ENCODE measurements at regions not wholly inside any gene's neighbourhood (a gene's known extent, or its start where the extent isn't known, plus 50 kb on each side); places are given as distances from the start of the nearest gene placed in this dataset.

DNA sequence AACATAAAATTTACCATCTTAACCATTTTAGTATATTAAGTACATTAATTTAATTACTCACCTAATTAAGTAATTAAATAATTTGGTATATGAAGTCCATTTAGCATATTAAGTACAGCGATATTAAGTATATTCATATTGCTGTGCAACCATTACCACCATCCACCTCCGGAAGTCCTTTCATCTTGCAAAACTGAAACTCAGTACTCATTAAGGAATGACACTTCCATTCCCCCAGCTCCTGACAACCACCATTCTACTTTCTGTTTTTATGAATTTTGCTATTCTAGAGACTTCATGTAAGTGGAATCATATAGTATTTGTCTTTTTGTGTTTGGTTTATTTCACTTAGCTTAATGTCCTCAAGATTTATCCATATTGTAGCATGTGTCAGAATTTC is 61.1 kb upstream of the GTSF1L start:
- intact Hi-C loops (cut with micrococcal nuclease), result no loop called here
- no peaks in the 10 kb centered on the region for H3K36me3 Mint-ChIP-seq (ENCODE audit: insufficient read depth, unreplicated experiment)
- POLR2A ChIA-PET, result interaction anchor here (0.6 to 0.7 kb wide), 2 partner anchors 13 to 16 kb away, joined by 3 to 4 read pairs; no protein-coding TSS in a partner anchor
- no peak overlapping the region for H3K27ac Mint-ChIP-seq (ENCODE audit: low read depth, unreplicated experiment)
- no peak overlapping the region for H3K4me3 Mint-ChIP-seq (ENCODE audit: unreplicated experiment)
- peaks cover 9% of the 10 kb centered on the region for H3K9me3 Mint-ChIP-seq (ENCODE audit: unreplicated experiment)
- TF ChIP-seq, protein P1, sequence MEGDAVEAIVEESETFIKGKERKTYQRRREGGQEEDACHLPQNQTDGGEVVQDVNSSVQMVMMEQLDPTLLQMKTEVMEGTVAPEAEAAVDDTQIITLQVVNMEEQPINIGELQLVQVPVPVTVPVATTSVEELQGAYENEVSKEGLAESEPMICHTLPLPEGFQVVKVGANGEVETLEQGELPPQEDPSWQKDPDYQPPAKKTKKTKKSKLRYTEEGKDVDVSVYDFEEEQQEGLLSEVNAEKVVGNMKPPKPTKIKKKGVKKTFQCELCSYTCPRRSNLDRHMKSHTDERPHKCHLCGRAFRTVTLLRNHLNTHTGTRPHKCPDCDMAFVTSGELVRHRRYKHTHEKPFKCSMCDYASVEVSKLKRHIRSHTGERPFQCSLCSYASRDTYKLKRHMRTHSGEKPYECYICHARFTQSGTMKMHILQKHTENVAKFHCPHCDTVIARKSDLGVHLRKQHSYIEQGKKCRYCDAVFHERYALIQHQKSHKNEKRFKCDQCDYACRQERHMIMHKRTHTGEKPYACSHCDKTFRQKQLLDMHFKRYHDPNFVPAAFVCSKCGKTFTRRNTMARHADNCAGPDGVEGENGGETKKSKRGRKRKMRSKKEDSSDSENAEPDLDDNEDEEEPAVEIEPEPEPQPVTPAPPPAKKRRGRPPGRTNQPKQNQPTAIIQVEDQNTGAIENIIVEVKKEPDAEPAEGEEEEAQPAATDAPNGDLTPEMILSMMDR (IDR thresholded peaks at IDR 0.05; ENCODE audit: unreplicated experiment), result no peak
- BruUV-seq (replicated peaks), result no TSS peak
- peaks cover under 1% of the 10 kb centered on the region for H3K4me1 Mint-ChIP-seq (ENCODE audit: insufficient read depth, unreplicated experiment)
- DNase-seq (ENCODE audit: unreplicated experiment), result no peak
- CTCF ChIA-PET, result interaction anchor here (0.6 to 1.9 kb wide), 3 partner anchors 33 to 293 kb away, joined by 5 to 7 read pairs (median 6); no protein-coding TSS in a partner anchor
- H3K27me3 Mint-ChIP-seq (ENCODE audit: insufficient read depth, unreplicated experiment), result no peaks in the 10 kb centered on the region

DNA sequence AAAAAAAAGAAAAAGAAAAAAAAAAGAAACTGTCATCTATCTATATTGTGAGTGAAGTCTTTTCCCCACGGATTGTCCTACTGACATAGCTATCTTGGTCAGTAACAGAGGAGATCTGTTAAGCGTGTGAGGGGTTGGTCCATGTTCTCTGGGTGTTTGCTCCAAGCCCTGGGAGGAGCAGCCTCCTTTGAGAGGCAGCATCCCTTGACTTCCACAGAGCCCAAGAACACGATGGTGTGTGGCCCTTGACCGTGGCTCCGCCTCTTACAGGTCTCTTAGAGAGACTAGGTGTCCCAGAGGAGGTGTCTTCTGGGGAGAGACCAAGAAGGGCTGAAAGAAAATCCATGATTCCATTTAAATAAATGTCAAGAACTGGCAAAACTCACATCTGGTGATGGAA is 60.1 kb upstream of the GTSF1L start:
- intact Hi-C loops (cut with micrococcal nuclease), result no loop called here
- Mint-ChIP-seq H3K27ac (ENCODE audit: low read depth, unreplicated experiment) (no peak overlapping the region), H3K9me3 (ENCODE audit: unreplicated experiment) (peaks cover 3% of the 10 kb centered on the region), H3K27me3 (ENCODE audit: insufficient read depth, unreplicated experiment) (no peaks in the 10 kb centered on the region), H3K4me1 (ENCODE audit: insufficient read depth, unreplicated experiment) (peaks cover 4% of the 10 kb centered on the region), H3K36me3 (ENCODE audit: insufficient read depth, unreplicated experiment) (no peaks in the 10 kb centered on the region), H3K4me3 (ENCODE audit: unreplicated experiment) (no peak overlapping the region)
- CTCF ChIA-PET, result interaction anchor here (0.9 kb wide), 1 partner anchor 42 kb away, joined by 3 read pairs; no protein-coding TSS in a partner anchor
- DNase-seq (ENCODE audit: unreplicated experiment), result no peak
- TF ChIP-seq, protein P1 (IDR thresholded peaks at IDR 0.05; ENCODE audit: unreplicated experiment), result no peak
- BruUV-seq (replicated peaks), result no TSS peak
- POLR2A ChIA-PET, result interaction anchor here (0.9 kb wide), 1 partner anchor 20 kb away, joined by 3 read pairs; no protein-coding TSS in a partner anchor

DNA sequence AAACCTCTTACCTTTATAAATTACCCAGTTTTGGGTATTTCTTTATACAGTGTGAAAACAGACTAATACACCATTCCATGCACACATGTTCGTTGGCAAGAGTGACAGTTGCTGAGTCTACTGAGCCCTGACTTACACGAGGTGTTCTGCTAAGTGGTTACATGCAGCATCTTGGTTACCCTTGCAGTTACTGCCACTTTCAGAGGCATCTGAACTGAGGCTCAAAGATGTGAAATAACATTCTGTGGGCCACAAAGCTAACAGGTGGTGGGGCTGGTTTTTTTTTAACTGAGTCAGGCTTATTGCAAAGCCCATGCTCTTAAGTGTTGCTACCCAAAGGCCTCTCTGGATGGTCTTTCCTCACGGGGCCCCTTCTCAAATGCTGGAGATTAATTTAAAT is 54.4 kb upstream of the GTSF1L start:
- Mint-ChIP-seq H3K9me3 (ENCODE audit: unreplicated experiment) (peaks cover 8% of the 10 kb centered on the region), H3K27me3 (ENCODE audit: insufficient read depth, unreplicated experiment) (no peaks in the 10 kb centered on the region), H3K27ac (ENCODE audit: low read depth, unreplicated experiment) (no peak overlapping the region), H3K4me1 (ENCODE audit: insufficient read depth, unreplicated experiment) (peaks cover 4% of the 10 kb centered on the region), H3K36me3 (ENCODE audit: insufficient read depth, unreplicated experiment) (no peaks in the 10 kb centered on the region), H3K4me3 (ENCODE audit: unreplicated experiment) (no peak overlapping the region)
- ChIA-PET POLR2A (no interaction called here), CTCF (interaction anchor here (0.6 kb wide), 2 partner anchors 10 to 531 kb away, joined by 4 to 5 read pairs; no protein-coding TSS in a partner anchor)
- intact Hi-C loops (cut with micrococcal nuclease), result no loop called here
- no peak for DNase-seq (ENCODE audit: unreplicated experiment)
- no TSS peak for BruUV-seq (replicated peaks)
- TF ChIP-seq, protein P1 (IDR thresholded peaks at IDR 0.05; ENCODE audit: unreplicated experiment), result no peak

DNA sequence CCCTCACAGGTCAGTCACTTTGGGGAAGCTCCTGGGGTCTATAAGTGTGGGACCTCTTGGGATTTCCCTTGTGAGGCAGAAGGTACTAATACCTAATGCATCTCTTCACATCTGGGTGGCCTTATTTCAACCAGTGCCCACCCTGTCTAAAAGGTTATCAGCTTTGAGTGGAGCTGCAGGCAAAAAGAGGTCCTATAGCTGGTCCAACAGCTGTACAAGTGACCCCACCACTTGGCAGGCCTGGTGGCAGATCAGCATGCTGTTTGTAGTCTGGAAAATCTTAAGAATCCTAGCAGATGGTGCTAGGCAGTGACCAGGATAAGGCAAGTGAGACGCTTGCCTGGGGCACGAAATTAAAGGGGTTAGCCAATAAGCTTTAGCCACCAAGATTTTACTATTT is 51.6 kb upstream of the GTSF1L start:
- Mint-ChIP-seq H3K4me3 (ENCODE audit: unreplicated experiment) (no peak overlapping the region), H3K27me3 (ENCODE audit: insufficient read depth, unreplicated experiment) (peaks cover 12% of the 10 kb centered on the region), H3K4me1 (ENCODE audit: insufficient read depth, unreplicated experiment) (peaks cover 4% of the 10 kb centered on the region), H3K36me3 (ENCODE audit: insufficient read depth, unreplicated experiment) (no peaks in the 10 kb centered on the region), H3K9me3 (ENCODE audit: unreplicated experiment) (peaks cover 8% of the 10 kb centered on the region), H3K27ac (ENCODE audit: low read depth, unreplicated experiment) (no peak overlapping the region)
- intact Hi-C loops (cut with micrococcal nuclease), result no loop called here
- ChIA-PET CTCF (interaction anchor here (0.8 to 1.5 kb wide), 3 partner anchors 27 to 329 kb away, joined by 3 to 5 read pairs (median 5); no protein-coding TSS in a partner anchor), POLR2A (no interaction called here)
- no peak for DNase-seq (ENCODE audit: unreplicated experiment)
- TF ChIP-seq, protein P1 (IDR thresholded peaks at IDR 0.05; ENCODE audit: unreplicated experiment), result no peak
- no TSS peak for BruUV-seq (replicated peaks)
